GM12878 (cell line): ENCODE measurements at regions not wholly inside any gene's neighbourhood (a gene's known extent, or its start where the extent isn't known, plus 50 kb on each side); places are given as distances from the start of the nearest gene placed in this dataset.

Experiments used
- BHLHE40 ChIP-seq, 2 experiments: fragments of 450-650 bp in 1 of 2; IDR thresholded peaks; 2 replicates each; pipeline ENCODE4 v1.6.1; 2011 to 2017; ENCODE audit warnings: low read depth in 2 of 2, borderline replicate concordance in 1 of 2, improper control_type of control experiment in 1 of 2, low read length in 1 of 2, mild to moderate bottlenecking in 1 of 2
- CREB1 ChIP-seq: IDR thresholded peaks from 2 replicates; pipeline ENCODE4 v1.6.1; 2012; ENCODE audit warnings: low read depth, mild to moderate bottlenecking, inconsistent platforms
- EZH2 ChIP-seq: IDR thresholded peaks from 2 replicates; pipeline ENCODE4 v1.6.1; 2012; ENCODE audit warnings: low read depth, mild to moderate bottlenecking, control low read depth, inconsistent platforms, low read length, borderline replicate concordance; ENCODE audit not compliant: control insufficient read depth
- NR2C1 ChIP-seq: fragments of 450-650 bp; IDR thresholded peaks from 2 replicates; pipeline ENCODE4 v1.6.1; 2017; ENCODE audit warnings: antibody characterized with exemption, mild to moderate bottlenecking, moderate library complexity
- NR2C2 ChIP-seq: IDR thresholded peaks from 2 replicates; pipeline ENCODE4 v1.6.1; 2011; ENCODE audit warnings: borderline replicate concordance, low read depth; ENCODE audit not compliant: control insufficient read depth, insufficient read length
- POLR2A ChIP-seq: IDR thresholded peaks from 2 replicates; pipeline ENCODE4 v1.6.1; 2011; ENCODE audit warnings: low read depth, mild to moderate bottlenecking, low read length
- RAD21 ChIP-seq: IDR thresholded peaks from 2 replicates; pipeline ENCODE4 v1.6.1; 2011; ENCODE audit warnings: mild to moderate bottlenecking, low read depth, low read length, moderate library complexity; ENCODE audit not compliant: insufficient read depth
- RFX5 ChIP-seq: IDR thresholded peaks from 2 replicates; pipeline ENCODE4 v1.6.1; 2011; ENCODE audit warnings: low read depth, low read length, improper control_type of control experiment
- SRF ChIP-seq, 2 experiments: IDR thresholded peaks; 2 replicates each; pipeline ENCODE4 v1.6.1; 2011; ENCODE audit warnings: low read depth in 2 of 2, low read length in 2 of 2, mild to moderate bottlenecking in 1 of 2, moderate library complexity in 1 of 2
- ZNF274 ChIP-seq: IDR thresholded peaks from one replicate; pipeline ENCODE4 v1.8.0; 2011; ENCODE audit not compliant: insufficient read length, insufficient read depth
- TF ChIP-seq, protein P1 (sequence below), 3 experiments: IDR thresholded peaks in 2 of 3; conservative IDR thresholded peaks in 1 of 3; 2 replicates each; pipeline ENCODE4 v1.5.1; 2011; ENCODE audit warnings: low read depth in 3 of 3, low read length in 3 of 3, mild to moderate bottlenecking in 3 of 3, control low read depth in 2 of 3, moderate library complexity in 2 of 3, inconsistent platforms in 1 of 3, mixed read lengths in 1 of 3; ENCODE audit not compliant: control insufficient read depth in 2 of 3, insufficient read depth in 1 of 3; ENCODE audit errors: extremely low read depth in 1 of 3
- TF ChIP-seq, protein P2 (sequence below): IDR thresholded peaks from 2 replicates; pipeline ENCODE4 v1.6.1; 2012; ENCODE audit warnings: improper control_type of control experiment, low read depth, low read length; ENCODE audit not compliant: insufficient replicate concordance

DNA sequence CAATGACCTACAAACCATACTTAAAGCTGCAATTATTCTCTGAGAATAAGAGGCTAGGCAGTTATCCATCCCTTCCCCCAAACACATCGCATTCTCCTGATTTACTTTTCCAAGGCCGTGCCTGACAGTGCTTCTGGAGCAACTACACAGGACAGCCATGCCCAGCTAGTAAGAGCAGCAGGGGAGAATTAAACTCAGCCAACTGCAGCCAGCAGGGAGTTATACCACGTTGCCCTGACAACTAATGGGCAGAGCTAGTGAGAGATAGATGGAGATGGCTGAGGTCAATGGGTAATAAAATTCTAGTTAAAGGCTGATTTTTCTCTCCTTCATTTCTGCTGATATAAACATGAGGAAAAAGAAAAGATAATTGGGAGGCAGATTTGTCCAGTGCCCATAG is 193.8 kb upstream of the PPP2R3A start:
- no peak for TF ChIP-seq RFX5
- no peak for TF ChIP-seq NR2C2
- no peak for TF ChIP-seq ZNF274
- TF ChIP-seq BHLHE40 (IDR thresholded peaks at IDR 0.05; ENCODE audit: borderline replicate concordance in 1 of 2, low read depth in 2 of 2, low read length in 1 of 2): no peak
- no peak for TF ChIP-seq CREB1
- TF ChIP-seq NR2C1: no peak
- TF ChIP-seq SRF (IDR thresholded peaks at IDR 0.05; ENCODE audit: low read depth in 2 of 2, low read length in 2 of 2): no peak
- TF ChIP-seq, protein P1, sequence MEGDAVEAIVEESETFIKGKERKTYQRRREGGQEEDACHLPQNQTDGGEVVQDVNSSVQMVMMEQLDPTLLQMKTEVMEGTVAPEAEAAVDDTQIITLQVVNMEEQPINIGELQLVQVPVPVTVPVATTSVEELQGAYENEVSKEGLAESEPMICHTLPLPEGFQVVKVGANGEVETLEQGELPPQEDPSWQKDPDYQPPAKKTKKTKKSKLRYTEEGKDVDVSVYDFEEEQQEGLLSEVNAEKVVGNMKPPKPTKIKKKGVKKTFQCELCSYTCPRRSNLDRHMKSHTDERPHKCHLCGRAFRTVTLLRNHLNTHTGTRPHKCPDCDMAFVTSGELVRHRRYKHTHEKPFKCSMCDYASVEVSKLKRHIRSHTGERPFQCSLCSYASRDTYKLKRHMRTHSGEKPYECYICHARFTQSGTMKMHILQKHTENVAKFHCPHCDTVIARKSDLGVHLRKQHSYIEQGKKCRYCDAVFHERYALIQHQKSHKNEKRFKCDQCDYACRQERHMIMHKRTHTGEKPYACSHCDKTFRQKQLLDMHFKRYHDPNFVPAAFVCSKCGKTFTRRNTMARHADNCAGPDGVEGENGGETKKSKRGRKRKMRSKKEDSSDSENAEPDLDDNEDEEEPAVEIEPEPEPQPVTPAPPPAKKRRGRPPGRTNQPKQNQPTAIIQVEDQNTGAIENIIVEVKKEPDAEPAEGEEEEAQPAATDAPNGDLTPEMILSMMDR (IDR thresholded peaks at IDR 0.05 in 2 of 3, conservative IDR thresholded peaks at IDR 0.05 in 1 of 3; ENCODE audit: control insufficient read depth in 2 of 3, extremely low read depth in 1 of 3, insufficient read depth in 1 of 3, low read depth in 3 of 3, low read length in 3 of 3): no peak
- no peak for TF ChIP-seq RAD21
- TF ChIP-seq, protein P2, sequence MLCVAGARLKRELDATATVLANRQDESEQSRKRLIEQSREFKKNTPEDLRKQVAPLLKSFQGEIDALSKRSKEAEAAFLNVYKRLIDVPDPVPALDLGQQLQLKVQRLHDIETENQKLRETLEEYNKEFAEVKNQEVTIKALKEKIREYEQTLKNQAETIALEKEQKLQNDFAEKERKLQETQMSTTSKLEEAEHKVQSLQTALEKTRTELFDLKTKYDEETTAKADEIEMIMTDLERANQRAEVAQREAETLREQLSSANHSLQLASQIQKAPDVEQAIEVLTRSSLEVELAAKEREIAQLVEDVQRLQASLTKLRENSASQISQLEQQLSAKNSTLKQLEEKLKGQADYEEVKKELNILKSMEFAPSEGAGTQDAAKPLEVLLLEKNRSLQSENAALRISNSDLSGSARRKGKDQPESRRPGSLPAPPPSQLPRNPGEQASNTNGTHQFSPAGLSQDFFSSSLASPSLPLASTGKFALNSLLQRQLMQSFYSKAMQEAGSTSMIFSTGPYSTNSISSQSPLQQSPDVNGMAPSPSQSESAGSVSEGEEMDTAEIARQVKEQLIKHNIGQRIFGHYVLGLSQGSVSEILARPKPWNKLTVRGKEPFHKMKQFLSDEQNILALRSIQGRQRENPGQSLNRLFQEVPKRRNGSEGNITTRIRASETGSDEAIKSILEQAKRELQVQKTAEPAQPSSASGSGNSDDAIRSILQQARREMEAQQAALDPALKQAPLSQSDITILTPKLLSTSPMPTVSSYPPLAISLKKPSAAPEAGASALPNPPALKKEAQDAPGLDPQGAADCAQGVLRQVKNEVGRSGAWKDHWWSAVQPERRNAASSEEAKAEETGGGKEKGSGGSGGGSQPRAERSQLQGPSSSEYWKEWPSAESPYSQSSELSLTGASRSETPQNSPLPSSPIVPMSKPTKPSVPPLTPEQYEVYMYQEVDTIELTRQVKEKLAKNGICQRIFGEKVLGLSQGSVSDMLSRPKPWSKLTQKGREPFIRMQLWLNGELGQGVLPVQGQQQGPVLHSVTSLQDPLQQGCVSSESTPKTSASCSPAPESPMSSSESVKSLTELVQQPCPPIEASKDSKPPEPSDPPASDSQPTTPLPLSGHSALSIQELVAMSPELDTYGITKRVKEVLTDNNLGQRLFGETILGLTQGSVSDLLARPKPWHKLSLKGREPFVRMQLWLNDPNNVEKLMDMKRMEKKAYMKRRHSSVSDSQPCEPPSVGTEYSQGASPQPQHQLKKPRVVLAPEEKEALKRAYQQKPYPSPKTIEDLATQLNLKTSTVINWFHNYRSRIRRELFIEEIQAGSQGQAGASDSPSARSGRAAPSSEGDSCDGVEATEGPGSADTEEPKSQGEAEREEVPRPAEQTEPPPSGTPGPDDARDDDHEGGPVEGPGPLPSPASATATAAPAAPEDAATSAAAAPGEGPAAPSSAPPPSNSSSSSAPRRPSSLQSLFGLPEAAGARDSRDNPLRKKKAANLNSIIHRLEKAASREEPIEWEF: no peak
- TF ChIP-seq EZH2: no peak
- TF ChIP-seq POLR2A: no peak
